Activated CD4-positive, alpha-beta T cell treated with anti-CD3 and anti-CD28 coated beads, Interleukin-2, amount 50 U/mL, for 4 hours (primary cell): ENCODE measurements at regions not wholly inside any gene's neighbourhood (a gene's known extent, or its start where the extent isn't known, plus 50 kb on each side); places are given as distances from the start of the nearest gene placed in this dataset.
"Not testable (repeated sequence)": the region's sequence is repeated elsewhere in the genome, so short reads cannot be mapped to it uniquely, and the experiment has no call there.

ENCODE experiments used
- DNase-seq, 2 experiments: peaks; one replicate each; pipeline ENCODE4 v3.0.0-alpha.2; 2020

DNA sequence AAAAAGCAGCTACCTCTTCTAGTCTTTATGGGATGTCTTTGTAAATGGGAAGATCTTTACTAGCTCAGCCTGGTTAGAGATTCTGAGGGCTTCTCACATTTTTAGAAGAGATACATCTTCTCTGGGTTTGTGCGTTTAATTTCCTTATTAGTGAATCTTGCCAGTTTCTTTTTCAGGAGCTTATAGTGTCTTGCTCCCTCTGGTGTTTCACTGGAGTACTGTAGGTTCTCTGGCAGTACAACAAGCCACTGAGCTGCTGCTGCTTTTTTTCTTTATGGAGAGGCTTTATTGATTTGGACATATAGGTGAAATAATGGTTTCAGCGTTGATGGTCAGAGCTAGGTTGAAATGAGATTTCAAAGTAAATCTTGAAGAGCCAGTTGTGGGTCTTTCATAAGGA lies 82.9 kb downstream of the LAS1L start:
- DNase-seq = no peak

- no peak for DNase-seq
These were observed 114.4 kb downstream of the LAS1L start for GRCh38 chrX:65420154-65420553.

DNA sequence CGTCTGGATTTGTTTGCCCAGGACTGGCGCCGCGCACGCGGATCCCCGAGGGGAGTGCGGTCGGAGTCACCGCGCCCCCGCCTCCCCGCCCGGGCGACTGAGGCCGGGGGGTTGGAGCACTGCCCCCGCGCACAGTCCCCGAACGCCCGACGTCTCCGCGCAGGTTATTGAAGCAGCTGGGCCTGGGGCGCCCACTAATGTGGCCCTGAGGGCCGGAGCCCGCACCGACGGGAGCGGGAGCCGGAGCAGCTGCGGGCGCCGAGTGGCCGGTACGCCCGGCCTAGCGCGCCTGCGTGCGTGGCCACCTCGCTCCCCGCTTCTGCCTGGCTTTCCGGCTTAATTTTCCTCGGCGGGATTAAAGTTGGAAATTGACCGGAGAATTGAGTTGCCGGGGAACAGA lies 126.9 kb downstream of the LAS1L start:
- not testable (repeated sequence) for DNase-seq

GRCh38 chrX:65407157-65407626 lies 127.4 kb downstream of the LAS1L start:
- no peak for DNase-seq

- DNase-seq = peak in 1 of 2 experiments; percentile 2
These were observed 128.1 kb downstream of the LAS1L start for GRCh38 chrX:65406532-65406931.

DNA sequence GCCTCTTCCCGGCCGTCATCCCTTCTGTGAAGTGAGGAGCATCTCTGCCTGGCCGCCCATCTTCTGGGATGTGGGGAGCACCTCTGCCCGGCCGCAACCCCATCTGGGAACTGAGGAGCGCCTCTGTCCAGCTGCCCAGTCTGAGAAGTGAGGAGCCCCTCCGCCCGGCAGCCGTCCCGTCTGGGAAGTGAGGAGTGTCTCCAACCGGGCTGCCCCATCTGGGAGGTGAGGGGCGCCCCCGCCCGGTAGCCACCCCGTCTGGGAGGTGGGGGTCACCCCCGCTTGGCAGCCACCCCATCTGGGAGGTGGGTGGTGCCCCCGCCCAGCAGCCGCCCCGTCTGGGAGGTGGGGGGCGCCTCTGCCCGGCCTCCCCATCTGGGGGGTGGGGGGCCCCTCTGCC lies 142.3 kb downstream of the LAS1L start:
- DNase-seq = no peak

- not testable (repeated sequence) for DNase-seq
These were observed 145.5 kb downstream of the LAS1L start for GRCh38 chrX:65389120-65389519.
